ENCODE measurements at regions not wholly inside any gene's neighbourhood (a gene's known extent, or its start where the extent isn't known, plus 50 kb on each side); places are given as distances from the start of the nearest gene placed in this dataset.

DNA sequence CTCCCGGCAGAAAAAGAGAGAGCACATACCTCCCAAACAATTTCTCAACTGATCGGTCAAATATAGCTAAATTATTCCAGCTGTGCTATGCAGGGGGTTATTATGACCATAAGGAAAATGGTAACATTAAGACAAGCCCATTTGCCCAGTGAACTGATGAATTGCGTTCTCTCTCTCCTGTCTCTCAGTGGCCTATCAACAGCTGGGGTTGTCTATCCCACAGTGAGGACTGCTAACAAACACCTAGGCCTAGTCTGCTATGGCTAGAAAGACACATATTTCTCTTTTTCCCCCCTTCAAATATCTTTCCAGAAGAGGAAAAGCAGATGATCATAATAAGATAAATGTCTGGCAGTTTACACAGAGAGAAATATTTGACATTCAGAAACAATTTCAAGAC is 263.8 kb upstream of the ELAC2 start:
- ChIA-PET POLR2A (no interaction called here), CTCF (interaction anchor here (0.8 to 1.1 kb wide), 2 partner anchors 9 to 10 kb away, joined by 3 to 4 read pairs; no protein-coding TSS in a partner anchor)
- H3K4me1 ChIP-seq (ENCODE audit: control insufficient read depth, insufficient read depth, low read length): no peaks in the 10 kb centered on the region
- no peaks in the 10 kb centered on the region for H3K9me3 ChIP-seq (ENCODE audit: control insufficient read depth, insufficient read depth, low read depth, low read length)
- H3K4me3 ChIP-seq (ENCODE audit: low read depth, low read length): no peak overlapping the region
- no peak overlapping the region for H3K27ac ChIP-seq (ENCODE audit: extremely low read depth, low read depth, low read length)
- H3K36me3 ChIP-seq (ENCODE audit: control insufficient read depth in 2 of 2, insufficient read depth in 1 of 2, low read length in 2 of 2): no peaks in the 10 kb centered on the region
- TF ChIP-seq ZSCAN16 (tag by site-specific recombination; IDR thresholded peaks at IDR 0.05): no peak
- no peak for TF ChIP-seq ZNF37A (tag by site-specific recombination; IDR thresholded peaks at IDR 0.05)
- TF ChIP-seq, protein P1, sequence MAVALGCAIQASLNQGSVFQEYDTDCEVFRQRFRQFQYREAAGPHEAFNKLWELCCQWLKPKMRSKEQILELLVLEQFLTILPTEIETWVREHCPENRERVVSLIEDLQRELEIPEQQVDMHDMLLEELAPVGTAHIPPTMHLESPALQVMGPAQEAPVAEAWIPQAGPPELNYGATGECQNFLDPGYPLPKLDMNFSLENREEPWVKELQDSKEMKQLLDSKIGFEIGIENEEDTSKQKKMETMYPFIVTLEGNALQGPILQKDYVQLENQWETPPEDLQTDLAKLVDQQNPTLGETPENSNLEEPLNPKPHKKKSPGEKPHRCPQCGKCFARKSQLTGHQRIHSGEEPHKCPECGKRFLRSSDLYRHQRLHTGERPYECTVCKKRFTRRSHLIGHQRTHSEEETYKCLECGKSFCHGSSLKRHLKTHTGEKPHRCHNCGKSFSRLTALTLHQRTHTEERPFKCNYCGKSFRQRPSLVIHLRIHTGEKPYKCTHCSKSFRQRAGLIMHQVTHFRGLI (tag by site-specific recombination; IDR thresholded peaks at IDR 0.05): no peak
- no peak for TF ChIP-seq ZNF140 (tag by site-specific recombination; IDR thresholded peaks at IDR 0.05)
- TF ChIP-seq ZNF10 (tag by site-specific recombination; IDR thresholded peaks at IDR 0.05): no peak
- no peak for TF ChIP-seq OSR2 (tag by site-specific recombination; IDR thresholded peaks at IDR 0.05)
- TF ChIP-seq, protein P2, sequence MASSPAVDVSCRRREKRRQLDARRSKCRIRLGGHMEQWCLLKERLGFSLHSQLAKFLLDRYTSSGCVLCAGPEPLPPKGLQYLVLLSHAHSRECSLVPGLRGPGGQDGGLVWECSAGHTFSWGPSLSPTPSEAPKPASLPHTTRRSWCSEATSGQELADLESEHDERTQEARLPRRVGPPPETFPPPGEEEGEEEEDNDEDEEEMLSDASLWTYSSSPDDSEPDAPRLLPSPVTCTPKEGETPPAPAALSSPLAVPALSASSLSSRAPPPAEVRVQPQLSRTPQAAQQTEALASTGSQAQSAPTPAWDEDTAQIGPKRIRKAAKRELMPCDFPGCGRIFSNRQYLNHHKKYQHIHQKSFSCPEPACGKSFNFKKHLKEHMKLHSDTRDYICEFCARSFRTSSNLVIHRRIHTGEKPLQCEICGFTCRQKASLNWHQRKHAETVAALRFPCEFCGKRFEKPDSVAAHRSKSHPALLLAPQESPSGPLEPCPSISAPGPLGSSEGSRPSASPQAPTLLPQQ (tag by site-specific recombination; IDR thresholded peaks at IDR 0.05): no peak
- no peak for TF ChIP-seq ZNF843 (tag by site-specific recombination; IDR thresholded peaks at IDR 0.05)
- no peak for TF ChIP-seq ZNF214 (tag by site-specific recombination; IDR thresholded peaks at IDR 0.05; ENCODE audit: borderline replicate concordance)
- no peak for TF ChIP-seq ZNF768 (tag by site-specific recombination; IDR thresholded peaks at IDR 0.05)
- TF ChIP-seq EGR2 (tag by site-specific recombination; IDR thresholded peaks at IDR 0.05; ENCODE audit: low read depth): no peak
- TF ChIP-seq ZNF354C (tag by site-specific recombination; IDR thresholded peaks at IDR 0.05; ENCODE audit: borderline replicate concordance, low read depth): no peak
- TF ChIP-seq MEIS1 (CRISPR knock-in tag; IDR thresholded peaks at IDR 0.05; ENCODE audit: borderline replicate concordance): no peak
- TF ChIP-seq ZNF76 (tag by site-specific recombination; IDR thresholded peaks at IDR 0.05; ENCODE audit: borderline replicate concordance, low read depth): no peak

GRCh38 chr17:13273806-13274205 is 256.0 kb upstream of the ELAC2 start:
- ChIA-PET POLR2A (no interaction called here), CTCF (no interaction called here)
- H3K27ac ChIP-seq (ENCODE audit: extremely low read depth, low read depth, low read length): no peak overlapping the region
- TF ChIP-seq ZNF544 (tag by site-specific recombination; IDR thresholded peaks at IDR 0.05) (no peak), MYNN (tag by site-specific recombination; IDR thresholded peaks at IDR 0.05; ENCODE audit: borderline replicate concordance) (no peak), ZNF391 (tag by site-specific recombination; IDR thresholded peaks at IDR 0.05; ENCODE audit: borderline replicate concordance, low read depth) (no peak), ZNF157 (tag by site-specific recombination; IDR thresholded peaks at IDR 0.05) (no peak), YY1 (tag by site-specific recombination; IDR thresholded peaks at IDR 0.05) (no peak), ZNF280C (tag by site-specific recombination; IDR thresholded peaks at IDR 0.05) (no peak), ZNF660 (tag by site-specific recombination; IDR thresholded peaks at IDR 0.05) (no peak), ZNF354C (tag by site-specific recombination; IDR thresholded peaks at IDR 0.05; ENCODE audit: borderline replicate concordance, low read depth) (no peak)
- TF ChIP-seq, protein P3, sequence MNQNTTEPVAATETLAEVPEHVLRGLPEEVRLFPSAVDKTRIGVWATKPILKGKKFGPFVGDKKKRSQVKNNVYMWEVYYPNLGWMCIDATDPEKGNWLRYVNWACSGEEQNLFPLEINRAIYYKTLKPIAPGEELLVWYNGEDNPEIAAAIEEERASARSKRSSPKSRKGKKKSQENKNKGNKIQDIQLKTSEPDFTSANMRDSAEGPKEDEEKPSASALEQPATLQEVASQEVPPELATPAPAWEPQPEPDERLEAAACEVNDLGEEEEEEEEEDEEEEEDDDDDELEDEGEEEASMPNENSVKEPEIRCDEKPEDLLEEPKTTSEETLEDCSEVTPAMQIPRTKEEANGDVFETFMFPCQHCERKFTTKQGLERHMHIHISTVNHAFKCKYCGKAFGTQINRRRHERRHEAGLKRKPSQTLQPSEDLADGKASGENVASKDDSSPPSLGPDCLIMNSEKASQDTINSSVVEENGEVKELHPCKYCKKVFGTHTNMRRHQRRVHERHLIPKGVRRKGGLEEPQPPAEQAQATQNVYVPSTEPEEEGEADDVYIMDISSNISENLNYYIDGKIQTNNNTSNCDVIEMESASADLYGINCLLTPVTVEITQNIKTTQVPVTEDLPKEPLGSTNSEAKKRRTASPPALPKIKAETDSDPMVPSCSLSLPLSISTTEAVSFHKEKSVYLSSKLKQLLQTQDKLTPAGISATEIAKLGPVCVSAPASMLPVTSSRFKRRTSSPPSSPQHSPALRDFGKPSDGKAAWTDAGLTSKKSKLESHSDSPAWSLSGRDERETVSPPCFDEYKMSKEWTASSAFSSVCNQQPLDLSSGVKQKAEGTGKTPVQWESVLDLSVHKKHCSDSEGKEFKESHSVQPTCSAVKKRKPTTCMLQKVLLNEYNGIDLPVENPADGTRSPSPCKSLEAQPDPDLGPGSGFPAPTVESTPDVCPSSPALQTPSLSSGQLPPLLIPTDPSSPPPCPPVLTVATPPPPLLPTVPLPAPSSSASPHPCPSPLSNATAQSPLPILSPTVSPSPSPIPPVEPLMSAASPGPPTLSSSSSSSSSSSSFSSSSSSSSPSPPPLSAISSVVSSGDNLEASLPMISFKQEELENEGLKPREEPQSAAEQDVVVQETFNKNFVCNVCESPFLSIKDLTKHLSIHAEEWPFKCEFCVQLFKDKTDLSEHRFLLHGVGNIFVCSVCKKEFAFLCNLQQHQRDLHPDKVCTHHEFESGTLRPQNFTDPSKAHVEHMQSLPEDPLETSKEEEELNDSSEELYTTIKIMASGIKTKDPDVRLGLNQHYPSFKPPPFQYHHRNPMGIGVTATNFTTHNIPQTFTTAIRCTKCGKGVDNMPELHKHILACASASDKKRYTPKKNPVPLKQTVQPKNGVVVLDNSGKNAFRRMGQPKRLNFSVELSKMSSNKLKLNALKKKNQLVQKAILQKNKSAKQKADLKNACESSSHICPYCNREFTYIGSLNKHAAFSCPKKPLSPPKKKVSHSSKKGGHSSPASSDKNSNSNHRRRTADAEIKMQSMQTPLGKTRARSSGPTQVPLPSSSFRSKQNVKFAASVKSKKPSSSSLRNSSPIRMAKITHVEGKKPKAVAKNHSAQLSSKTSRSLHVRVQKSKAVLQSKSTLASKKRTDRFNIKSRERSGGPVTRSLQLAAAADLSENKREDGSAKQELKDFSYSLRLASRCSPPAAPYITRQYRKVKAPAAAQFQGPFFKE (tag by site-specific recombination; IDR thresholded peaks at IDR 0.05; ENCODE audit: borderline replicate concordance): no peak
- TF ChIP-seq, protein P1 (tag by site-specific recombination; IDR thresholded peaks at IDR 0.05): no peak

More at GRCh38 chr17:13273806-13274205, 256.0 kb upstream of the ELAC2 start:
- Histone ChIP-seq H3K36me3 (ENCODE audit: control insufficient read depth in 2 of 2, insufficient read depth in 1 of 2, low read length in 2 of 2) (no peaks in the 10 kb centered on the region), H3K9me3 (ENCODE audit: control insufficient read depth, insufficient read depth, low read depth, low read length) (no peaks in the 10 kb centered on the region), H3K4me3 (ENCODE audit: low read depth, low read length) (no peak overlapping the region), H3K4me1 (ENCODE audit: control insufficient read depth, insufficient read depth, low read length) (no peaks in the 10 kb centered on the region)
